ENCODE measurements at regions not wholly inside any gene's neighbourhood (a gene's known extent, or its start where the extent isn't known, plus 50 kb on each side); places are given as distances from the start of the nearest gene placed in this dataset.
A peak's percentile ranks its signal among the peaks of the same experiment; 100 is the strongest.
"Not testable (repeated sequence)": the region's sequence is repeated elsewhere in the genome, so short reads cannot be mapped to it uniquely, and the experiment has no call there.

- DNase-seq (ENCODE audit: low spot score), result no peak
Measured at GRCh38 chr2:16240402-16240801, 300.1 kb downstream of the MYCN start.

GRCh38 chr2:16239296-16239850, 299.0 kb downstream of the MYCN start:
- peak; percentile 48 for DNase-seq (ENCODE audit: low spot score)

GRCh38 chr2:16238786-16239185, 298.4 kb downstream of the MYCN start:
- no peak for DNase-seq (ENCODE audit: low spot score)

GRCh38 chr2:16238001-16238761, 297.8 kb downstream of the MYCN start:
- DNase-seq (ENCODE audit: low spot score), result no peak

- no peak for DNase-seq (ENCODE audit: low spot score)
Measured at GRCh38 chr2:16235747-16236146, 295.4 kb downstream of the MYCN start.

GRCh38 chr2:16235291-16235690, 294.9 kb downstream of the MYCN start:
- not testable (repeated sequence) for DNase-seq (ENCODE audit: low spot score)

GRCh38 chr2:16228951-16229350, 288.6 kb downstream of the MYCN start:
- DNase-seq (ENCODE audit: low spot score), result no peak

GRCh38 chr2:16228471-16228870, 288.1 kb downstream of the MYCN start:
- DNase-seq (ENCODE audit: low spot score), result no peak

GRCh38 chr2:16227811-16228462, 287.6 kb downstream of the MYCN start:
- DNase-seq (ENCODE audit: low spot score), result no peak

- no peak for DNase-seq (ENCODE audit: low spot score)
Measured at GRCh38 chr2:16226943-16227664, 286.8 kb downstream of the MYCN start.

- no peak for DNase-seq (ENCODE audit: low spot score)
Measured at GRCh38 chr2:16226381-16226780, 286.0 kb downstream of the MYCN start.

GRCh38 chr2:16225545-16225944, 285.2 kb downstream of the MYCN start:
- no peak for DNase-seq (ENCODE audit: low spot score)

GRCh38 chr2:16225071-16225470, 284.7 kb downstream of the MYCN start:
- no peak for DNase-seq (ENCODE audit: low spot score)

- DNase-seq (ENCODE audit: low spot score), result no peak
Measured at GRCh38 chr2:16224298-16225045, 284.1 kb downstream of the MYCN start.

- no peak for DNase-seq (ENCODE audit: low spot score)
Measured at GRCh38 chr2:16223841-16224177, 283.5 kb downstream of the MYCN start.

- no peak for DNase-seq (ENCODE audit: low spot score)
Measured at GRCh38 chr2:16223161-16223840, 283.0 kb downstream of the MYCN start.

GRCh38 chr2:16222326-16222725, 282.0 kb downstream of the MYCN start:
- DNase-seq (ENCODE audit: low spot score), result no peak

- no peak for DNase-seq (ENCODE audit: low spot score)
Measured at GRCh38 chr2:16221461-16222010, 281.2 kb downstream of the MYCN start.

GRCh38 chr2:16219292-16219975, 279.1 kb downstream of the MYCN start:
- DNase-seq (ENCODE audit: low spot score), result no peak

- DNase-seq (ENCODE audit: low spot score), result peak; percentile 80
Measured at GRCh38 chr2:16218625-16219024, 278.3 kb downstream of the MYCN start.

- DNase-seq (ENCODE audit: low spot score), result no peak
Measured at GRCh38 chr2:16218161-16218560, 277.8 kb downstream of the MYCN start.

Measured in HuH-7 (cell line).